Activated CD4-positive, CD25-positive, alpha-beta regulatory T cell (primary cell): ENCODE measurements at regions not wholly inside any gene's neighbourhood (a gene's known extent, or its start where the extent isn't known, plus 50 kb on each side); places are given as distances from the start of the nearest gene placed in this dataset.
"Not testable (repeated sequence)": the region's sequence is repeated elsewhere in the genome, so short reads cannot be mapped to it uniquely, and the experiment has no call there.

Experiments
- DNase-seq, 4 experiments: peaks; one replicate each; lab custom pipeline; 2025; lab: John Stamatoyannopoulos, UW

DNA sequence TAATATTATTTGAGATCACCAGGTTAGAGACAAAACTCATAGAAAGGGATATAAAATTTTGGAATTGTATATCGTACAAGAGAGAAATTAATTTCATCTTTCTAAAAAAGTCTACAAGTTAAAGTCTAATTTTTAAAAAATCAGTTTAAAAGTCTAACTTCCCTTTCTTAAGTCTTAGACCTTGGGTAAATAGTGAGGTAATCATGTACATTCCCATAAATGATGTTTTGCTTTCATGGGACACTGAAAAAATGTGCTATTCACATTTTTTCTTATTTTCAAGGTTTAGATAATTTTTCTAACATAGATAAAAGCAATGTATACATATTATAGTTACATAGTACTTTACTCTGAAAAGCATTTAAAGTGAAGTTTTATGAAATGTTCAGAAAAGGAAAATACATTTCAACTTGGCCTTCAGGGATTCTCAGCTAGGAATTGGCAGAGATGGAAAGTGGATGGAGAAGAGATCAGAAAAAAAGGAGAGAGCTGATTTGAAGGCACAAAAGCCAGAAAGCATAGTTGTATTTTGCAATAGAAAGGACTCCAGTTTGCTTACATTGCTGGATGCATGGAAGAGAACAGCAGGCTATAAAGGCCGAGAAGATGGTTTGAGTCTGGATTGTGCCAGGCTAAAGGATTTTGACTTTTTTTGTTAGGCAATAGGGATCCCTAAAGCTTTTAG is 194.0 kb downstream of the CASP12 start:
- DNase-seq: no peak

DNA sequence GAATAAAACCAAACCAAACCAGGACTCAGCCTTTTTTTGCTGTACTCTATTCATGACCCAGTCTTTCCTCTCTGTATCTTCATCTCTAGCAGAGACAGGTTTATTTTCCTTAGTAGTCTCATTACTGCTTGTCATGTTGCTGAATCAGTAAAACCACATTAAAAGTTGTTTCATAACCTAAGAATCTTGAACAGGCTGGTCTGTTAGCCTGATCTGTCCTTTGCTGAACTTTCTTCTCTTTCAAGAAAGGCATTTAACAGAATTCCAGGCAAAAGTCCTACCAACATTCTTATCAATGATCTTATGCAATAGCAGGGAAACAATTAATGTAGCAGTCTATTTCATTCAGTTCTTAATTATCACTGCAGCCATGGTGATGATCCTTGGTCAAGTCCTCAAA is 197.7 kb downstream of the CASP12 start:
- no peak for DNase-seq

DNA sequence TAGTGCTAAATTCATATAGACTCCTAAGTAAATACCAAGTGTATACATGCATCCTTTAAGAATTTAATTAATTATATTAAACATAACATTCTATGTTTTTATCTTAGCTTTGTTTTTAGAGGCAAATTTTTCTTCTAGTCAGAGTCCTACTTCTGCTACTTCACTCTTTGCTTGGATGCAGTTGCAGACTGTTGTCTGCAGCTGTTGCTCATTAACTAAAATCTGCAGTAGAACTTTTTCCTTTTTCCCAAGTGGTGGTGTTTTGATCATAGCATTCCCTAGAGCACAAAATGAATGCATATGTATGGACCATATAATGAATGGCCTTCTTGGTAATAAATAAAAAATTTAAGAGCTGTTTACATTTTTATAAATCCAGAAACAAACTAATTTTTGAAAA is 198.3 kb downstream of the CASP12 start:
- no peak for DNase-seq

DNA sequence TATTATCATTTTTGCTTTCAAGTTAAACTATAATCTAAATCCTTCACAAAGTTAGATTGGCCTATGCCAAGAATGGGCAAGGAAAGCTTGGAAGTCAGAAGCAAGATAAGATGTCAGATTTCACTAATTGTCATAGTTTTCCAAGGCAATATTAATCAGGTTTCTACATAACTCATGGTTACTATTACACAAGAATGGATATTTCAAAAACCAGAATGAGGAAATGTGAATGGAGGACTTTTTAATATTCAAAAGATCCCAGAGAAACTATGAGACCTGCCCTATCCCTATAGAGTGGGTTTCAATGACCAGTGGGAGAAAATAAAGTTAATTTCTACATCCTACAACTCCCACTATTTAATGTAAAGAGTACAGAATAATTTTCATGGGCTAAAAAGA is 203.2 kb downstream of the CASP12 start:
- DNase-seq: no peak

DNA sequence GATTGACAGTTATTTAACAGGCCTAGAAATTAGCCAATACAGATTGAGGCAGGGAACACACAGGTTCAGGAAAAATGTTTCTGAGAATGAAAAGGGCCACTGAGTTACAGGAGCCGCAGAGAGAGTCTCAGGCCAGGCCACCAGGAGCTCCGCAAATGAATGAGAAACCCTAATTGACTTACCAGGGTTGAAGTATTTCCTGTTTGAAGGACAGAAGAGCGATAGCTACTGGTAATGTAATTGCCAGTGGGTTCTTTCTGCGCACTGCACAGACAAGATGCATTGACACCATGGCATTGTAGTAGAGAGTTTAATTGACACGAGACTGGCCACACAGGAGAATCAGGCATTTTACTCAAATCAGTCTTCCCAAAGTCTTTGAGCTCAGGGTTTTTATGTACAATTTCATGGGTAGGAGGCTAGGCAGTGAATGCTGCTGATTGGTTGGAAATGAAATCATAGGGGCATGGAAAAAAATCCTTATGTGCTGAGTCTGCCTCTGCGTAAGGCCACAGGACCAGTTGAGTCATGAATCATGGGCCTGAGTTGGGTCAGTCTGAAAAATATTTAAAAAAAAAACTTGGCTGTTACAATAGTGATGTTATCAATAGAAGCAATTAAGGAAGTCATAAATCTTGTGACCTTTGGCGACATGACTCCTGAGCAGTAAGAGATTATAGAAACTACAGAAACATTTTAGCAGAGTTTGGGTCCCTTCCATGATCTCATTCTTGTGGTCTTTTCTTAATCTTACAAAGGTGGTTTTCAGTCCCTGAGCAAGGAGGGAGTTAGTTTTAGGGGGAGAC is 203.8 kb downstream of the CASP12 start:
- DNase-seq: no peak

DNA sequence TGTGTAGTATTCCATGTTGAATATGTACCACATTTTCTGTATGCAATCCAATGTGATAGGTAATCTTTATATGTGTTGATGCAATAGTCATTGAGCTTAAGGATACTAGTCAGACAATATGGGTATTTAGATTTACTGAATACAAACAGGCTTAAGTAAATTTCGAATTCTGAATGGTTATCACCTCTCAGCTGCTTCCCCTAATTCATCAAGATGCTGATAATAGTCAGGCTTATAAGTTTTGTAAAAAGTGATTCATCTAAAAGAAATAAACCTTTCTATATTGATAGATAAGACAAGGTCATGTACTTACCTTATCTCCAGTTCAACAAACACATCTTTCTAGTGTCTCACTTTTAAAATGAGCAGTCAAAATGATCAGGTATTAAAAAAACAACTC is 205.5 kb downstream of the CASP12 start:
- no peak for DNase-seq

DNA sequence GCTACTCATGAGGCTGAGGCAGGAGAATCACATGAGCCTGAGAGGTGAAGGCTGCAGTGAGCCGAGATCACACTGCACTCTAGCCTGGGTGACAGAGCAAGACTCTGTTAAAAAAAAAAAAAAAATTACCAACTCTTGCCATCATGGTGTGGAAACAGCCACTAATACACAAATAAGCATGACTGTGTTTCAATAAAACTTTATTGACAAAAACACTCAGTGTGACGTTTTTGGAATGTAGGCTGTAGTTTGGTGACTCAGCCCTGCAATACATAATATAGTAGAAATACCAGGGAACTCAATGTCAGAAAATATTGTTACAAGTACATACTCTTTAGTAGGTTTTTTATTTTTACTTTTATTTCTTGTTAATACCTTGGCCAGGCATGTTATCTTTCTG is 207.1 kb downstream of the CASP12 start:
- no peak for DNase-seq

DNA sequence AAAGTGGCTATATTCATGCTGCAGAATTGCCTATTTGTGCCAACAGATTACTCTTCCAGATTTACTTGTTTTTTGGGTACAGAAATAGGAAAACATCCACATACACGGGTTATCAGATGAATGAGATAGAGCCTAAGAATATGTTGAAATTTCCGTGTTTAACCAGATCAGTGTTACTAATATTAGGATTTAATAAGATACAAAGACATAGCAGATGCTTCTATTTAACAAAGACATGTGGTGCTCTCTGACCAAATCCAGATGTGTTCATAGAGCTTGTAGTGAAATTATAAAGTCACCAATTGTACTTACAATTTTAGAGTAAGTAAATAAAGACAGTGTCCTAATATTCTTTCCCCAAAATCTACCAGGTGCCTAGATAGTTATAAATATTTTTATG is 208.0 kb downstream of the CASP12 start:
- no peak for DNase-seq

DNA sequence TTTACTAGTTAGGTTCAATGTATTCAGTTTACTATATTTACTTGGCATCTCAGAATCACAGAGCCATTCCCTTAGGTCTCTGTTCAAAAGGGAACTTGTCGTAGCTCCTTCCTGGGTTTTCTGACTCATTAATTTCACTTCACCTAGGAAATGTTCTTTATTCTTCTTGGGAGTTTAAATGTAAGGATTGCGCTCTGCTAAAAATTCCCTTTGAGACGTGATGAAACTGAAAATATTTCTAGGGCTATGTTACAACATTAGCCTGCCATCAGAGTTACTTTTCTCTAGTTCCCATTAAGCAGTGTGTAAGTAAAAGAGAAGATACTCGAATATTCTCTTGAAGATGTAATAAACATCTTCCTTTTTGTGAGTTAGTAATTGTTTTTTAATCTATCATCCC is 209.5 kb downstream of the CASP12 start:
- DNase-seq: no peak

DNA sequence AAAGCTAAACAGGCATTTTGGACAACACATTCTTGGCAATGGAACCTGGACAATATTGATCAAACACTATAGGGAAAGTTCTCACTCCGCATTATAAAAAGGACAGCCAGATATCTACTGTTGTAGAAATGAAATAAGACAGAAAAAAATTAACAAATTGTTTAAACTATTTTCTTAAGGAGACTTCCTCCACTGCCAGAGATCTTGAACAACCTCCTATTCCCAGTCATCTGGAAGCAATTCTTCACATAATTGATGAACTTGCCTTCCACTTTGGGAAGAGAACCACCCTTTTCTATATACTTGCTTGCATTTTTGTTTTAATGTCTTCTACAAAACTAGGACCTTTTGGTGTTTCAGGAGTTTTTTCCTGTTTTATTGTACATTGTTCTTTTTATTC is 216.1 kb downstream of the CASP12 start:
- no peak for DNase-seq

DNA sequence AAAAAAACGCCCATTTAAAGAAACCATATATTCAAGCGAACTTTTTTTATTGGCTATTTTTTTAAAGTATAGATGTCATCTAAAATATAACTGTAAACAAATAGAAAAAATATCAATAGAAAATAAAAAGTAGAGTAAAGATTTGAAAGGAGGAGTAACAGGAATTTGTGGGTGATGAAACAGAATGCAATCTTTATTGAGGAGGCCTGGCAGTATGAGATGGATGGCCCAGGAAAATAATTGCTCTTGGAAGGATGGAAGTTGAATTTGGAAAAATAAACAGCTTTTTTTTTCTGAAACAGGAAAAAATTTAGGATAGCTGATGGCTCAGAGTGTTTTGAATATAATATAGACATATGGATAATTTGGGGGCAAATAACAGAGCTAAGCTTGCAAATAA is 219.0 kb downstream of the CASP12 start:
- no peak for DNase-seq

DNA sequence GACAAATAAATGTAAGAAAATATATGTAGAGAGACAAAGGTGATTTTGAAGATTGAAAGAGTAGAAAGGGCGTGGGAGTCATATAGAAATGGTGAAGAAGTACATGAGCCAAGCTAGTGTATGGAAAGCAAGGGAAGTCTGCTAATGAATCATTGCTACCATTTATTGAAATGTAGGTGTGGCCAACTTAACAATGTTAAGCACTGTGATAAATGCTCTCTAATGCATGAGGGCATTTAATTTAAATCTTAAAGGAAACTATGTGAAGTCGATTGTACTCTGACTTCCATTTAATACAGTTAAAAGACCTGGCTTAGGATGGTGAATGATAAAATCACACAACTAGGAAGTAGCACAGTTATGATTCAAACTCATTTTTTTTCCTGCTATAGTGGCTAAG is 219.9 kb downstream of the CASP12 start:
- no peak for DNase-seq

DNA sequence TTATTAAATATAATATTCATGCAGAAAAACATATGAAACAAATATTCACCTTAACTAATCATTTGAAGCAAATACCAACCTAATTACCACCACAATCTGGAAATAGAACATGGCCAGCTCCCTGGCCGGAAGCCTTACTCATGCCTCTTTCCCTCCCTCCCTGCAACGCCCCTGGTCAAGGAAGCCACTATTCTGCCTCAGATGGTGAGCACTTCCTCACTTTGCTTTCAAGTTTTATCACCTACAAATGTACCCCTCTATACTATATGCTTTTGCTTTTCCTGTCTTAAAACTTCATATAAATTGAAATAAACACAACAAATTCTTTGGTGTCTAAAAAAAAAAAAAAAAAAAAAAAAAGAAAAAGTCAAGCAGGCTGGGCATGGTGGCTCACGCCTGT is 221.2 kb downstream of the CASP12 start:
- not testable (repeated sequence) for DNase-seq

DNA sequence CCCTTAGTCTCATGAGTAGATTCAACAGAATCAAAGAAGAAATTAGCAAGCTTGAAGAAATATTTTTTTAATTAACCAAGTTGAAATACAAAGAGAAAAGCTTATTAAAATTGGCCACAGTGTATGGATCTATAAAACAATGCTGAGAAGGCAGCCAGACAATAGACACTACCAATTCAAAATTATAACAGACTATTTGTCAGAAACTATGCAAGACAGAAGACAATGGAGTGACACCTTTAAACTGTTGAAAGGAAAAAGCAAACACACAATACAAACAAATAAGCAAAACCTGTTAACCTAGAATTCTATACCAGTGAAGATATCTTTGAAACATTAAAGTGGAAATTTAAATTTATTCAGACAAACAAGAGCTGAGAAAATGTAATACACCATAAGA is 225.4 kb downstream of the CASP12 start:
- DNase-seq: no peak

DNA sequence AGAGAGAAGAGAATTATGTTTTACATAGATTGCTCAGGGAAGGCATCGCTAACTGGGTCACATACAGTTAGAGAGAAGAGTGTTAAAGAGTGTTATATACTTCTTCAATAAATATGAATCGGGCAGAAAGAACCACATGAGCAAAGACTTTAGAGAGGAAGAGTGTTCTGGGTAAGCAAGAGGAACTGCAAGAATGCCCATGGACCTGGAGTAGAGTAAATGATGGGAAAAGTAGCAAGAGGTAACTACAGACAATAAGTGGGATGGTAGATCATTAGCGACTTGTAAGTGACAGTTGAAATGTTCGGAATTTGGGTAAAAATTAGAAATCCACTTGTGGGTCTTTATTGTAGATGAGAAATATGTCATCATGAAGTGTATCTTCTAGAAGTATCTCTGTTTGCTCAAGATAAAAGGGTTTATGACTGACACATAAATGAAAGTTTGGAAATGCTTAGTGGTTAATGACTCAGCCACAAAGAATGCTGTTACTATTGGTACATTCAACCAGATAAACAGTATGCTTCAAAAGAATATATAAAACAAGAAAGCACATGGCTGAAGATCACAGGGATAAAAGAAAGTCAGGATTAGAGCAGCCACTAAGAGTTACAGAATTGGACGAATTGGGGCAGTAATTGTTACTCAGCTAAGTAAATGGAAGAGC is 229.3 kb downstream of the CASP12 start:
- no peak for DNase-seq

DNA sequence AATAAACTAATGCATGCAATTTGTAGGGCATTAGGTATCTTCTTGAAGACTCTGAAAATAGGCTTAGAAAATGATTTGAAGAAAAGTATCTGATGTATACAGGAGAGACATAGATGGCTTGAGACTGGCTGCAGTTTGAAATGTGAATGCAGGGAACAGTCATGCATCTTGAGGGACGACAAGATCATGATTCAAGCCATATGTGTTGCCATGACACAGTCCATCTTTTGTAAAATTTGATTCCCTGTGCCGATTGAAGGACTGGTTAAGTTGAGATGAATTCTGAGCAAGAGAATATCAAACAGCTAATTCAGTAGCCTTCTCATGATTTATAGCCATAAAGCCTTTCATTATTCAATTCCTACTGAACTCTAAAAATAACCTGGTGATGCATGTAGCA is 231.6 kb downstream of the CASP12 start:
- DNase-seq: no peak

DNA sequence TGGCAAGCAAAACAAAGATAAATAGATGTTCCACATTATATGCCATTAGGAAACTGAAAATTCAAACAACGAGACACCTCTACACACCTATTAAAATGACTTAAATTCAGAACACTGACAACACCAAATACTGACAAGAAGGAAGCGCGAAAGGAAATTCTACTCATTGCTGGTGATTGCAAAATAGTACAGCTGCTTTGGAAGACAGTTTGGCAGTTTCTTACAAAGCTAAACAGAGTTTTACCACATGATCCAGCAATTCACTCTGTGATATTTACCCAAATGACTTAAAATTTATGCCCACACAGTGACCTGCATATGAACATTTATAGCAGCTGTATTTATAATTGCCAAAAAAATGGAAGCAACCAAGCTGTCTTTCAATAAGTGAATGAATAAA is 232.6 kb downstream of the CASP12 start:
- no peak for DNase-seq

DNA sequence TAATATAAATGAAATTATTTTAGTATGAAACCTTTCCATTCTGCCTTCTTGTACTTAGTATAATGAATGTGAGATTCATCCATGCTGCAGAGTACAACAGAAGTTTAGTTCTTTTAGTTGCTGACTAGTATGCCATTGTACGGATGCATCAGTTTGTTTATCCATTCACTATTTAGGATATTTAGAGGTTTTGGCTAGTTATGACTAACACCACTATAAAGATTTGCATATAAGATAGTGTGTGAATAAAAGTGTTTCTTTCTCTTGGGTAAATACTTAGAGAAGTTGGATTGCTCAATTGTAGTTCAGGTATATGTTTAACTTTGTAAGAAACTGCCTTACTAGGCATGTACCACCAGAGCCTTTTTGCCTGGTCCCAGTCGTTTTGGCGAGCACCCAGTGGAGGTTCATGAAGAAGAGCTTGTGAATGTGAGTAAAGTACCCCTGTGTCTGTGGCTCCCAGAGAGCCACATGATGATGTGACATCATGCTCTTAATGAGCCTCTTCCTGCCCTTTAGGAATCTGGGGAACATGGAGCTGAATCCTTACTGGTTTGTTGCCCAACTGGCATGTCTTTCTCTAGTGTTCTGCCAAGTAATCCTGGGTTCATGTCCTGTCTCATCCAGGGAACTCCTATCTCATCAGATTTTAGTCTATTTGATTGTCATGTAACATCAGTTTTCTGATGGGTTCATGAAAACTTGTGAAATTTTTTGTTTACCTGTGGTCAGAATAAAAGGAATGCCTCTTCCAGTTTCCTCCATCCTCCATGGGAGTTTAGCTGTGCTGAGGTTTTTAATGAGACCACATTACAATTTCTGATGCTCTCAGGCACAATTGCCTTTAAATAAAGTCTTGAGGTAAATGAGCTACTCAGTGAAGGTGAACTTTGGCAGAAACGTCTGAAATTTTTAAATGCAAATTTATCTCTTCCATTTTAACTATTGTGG is 234.8 kb downstream of the CASP12 start:
- no peak for DNase-seq

DNA sequence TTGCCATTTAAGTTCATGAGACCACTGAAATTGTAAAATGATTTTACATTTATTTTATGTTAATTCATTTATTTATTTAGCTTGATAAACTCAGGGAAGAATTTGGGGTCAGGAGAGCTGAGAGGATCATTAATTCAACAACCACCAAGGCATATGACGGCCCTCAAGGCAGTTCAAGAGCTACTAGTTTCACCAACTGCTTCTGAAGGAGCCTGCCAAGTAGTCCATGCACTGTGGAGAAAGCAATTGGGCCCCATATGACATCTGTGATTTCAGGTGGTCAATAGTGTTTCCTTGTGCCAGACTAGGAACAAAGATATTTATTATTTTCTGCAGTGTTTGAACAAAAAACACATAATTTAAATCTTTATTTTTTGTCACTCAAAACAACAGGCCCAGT is 236.4 kb downstream of the CASP12 start:
- DNase-seq: no peak

DNA sequence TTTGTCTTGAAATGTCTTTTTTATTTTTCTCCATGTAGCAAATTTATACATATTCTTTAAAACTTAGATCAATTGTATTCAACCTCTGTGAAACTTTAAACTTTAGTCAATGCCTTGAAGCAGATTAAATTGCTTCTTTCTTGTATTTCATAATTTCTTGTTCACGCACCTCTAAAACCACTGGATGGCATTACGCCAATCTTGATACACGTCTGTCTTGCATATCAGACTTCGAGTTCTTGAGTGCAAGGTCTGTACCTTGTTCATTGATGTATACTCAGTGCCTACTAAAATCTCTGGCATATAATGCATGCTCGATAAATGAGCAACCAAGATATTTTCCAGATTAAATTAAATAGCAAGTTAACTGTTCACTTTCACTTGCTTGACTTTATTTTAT is 236.8 kb downstream of the CASP12 start:
- no peak for DNase-seq

DNA sequence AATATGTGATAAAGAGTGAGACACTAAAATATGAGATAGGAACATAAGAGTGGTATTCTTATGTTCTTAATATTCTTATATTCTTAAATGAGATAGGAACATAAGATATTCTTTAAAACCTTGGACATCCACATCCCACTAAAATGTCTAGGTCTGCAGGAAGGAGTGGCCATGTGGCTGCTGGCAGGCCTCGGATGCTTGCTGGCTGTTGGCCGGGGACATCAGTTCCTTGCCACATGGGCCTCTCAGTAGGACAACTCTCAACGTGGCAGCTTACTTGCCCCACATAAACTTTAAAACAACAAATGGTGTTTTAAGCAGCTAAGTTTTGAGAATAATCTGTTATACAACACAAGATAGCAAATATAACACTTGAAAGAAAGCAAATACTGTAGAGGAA is 240.1 kb downstream of the CASP12 start:
- no peak for DNase-seq

DNA sequence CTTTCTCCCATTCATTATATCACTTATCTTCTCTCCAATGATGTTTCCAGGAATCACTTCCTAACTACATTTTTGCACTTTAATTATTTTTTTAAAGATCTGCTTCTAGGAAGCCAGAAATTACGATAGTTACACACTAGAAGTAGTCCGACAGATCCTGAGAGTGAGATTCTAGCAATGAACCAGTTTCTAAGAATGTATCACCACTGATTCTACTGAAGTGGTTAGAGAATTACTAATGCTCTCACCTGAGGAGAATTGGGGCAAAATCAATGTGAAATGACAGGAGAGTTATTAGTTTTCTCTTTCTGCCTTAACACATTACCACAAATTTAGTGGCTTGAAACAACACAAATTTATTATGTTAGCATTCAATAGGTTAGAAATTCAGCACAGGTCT is 241.2 kb downstream of the CASP12 start:
- DNase-seq: no peak
